HepG2 (cell line): ENCODE measurements at regions not wholly inside any gene's neighbourhood (a gene's known extent, or its start where the extent isn't known, plus 50 kb on each side); places are given as distances from the start of the nearest gene placed in this dataset.

Source experiments
- ATAC-seq: fragments of 200-7000 bp; cut with Tn5 transposase; 3 replicates; pipeline ENCODE4 v1.9.1; 2020; ENCODE audit warnings: mild to moderate bottlenecking, moderate library complexity
- BruUV-seq: library from RNA; stranded (reverse); fragments of 400-500 nt; replicated peaks from 2 replicates; lab custom pipeline; 2021; lab: Mats Ljungman, UMichigan
- CTCF ChIA-PET: fragments of 300-600 bp; formaldehyde crosslinking; extraction: SDS; loops from one replicate; lab custom pipeline; 2021; ENCODE audit warnings: low total read pairs, inconsistent platforms, low intra/inter-chr PET ratio; lab: Yijun Ruan, JAX
- POLR2A ChIA-PET: fragments of 350-600 bp; sonication (Branson Sonifier 250); formaldehyde crosslinking; loops from one replicate; lab custom pipeline; 2020; ENCODE audit warnings: antibody characterized with exemption, inconsistent platforms; lab: Yijun Ruan, JAX
- DNase-seq: peaks from one replicate; pipeline ENCODE4 v3.0.0-alpha.2; 2015; ENCODE audit warnings: low spot score
- FAIRE-seq: peaks from 3 replicates; lab custom pipeline; 2011; peaks lifted over from hg19 to GRCh38; lab: Jason Lieb, UNC
- H2AFZ ChIP-seq: one replicate; pipeline ENCODE4 v1.6.1; 2011; ENCODE audit warnings: low read length, inconsistent platforms
- H3K27ac ChIP-seq: fragments of 300-600 bp; 3 replicates; pipeline ENCODE4 v1.8.0; 2011; ENCODE audit warnings: mixed run types, mild to moderate bottlenecking, mixed read lengths, low read length, inconsistent platforms; ENCODE audit not compliant: insufficient read depth; ENCODE audit errors: extremely low read length
- H3K27me3 ChIP-seq, 2 experiments: fragments of 200-600 bp in 1 of 2; 2 replicates in 1 of 2; 3 replicates in 1 of 2; pipeline versions ENCODE4 v1.6.0 to v1.8.0; 2011; ENCODE audit warnings: low read length in 2 of 2, mild to moderate bottlenecking in 2 of 2, moderate library complexity in 2 of 2, inconsistent platforms in 1 of 2; ENCODE audit not compliant: insufficient read depth in 2 of 2, control insufficient read depth in 1 of 2
- H3K36me3 ChIP-seq, 2 experiments: fragments of 200-600 bp in 1 of 2; replicated peaks in 1 of 2; 2 replicates in 1 of 2; 3 replicates in 1 of 2; pipeline versions ENCODE4 v1.5.1 to v1.8.0; 2011; ENCODE audit warnings: low read length in 2 of 2, inconsistent platforms in 1 of 2; ENCODE audit not compliant: insufficient read depth in 2 of 2, control insufficient read depth in 1 of 2
- H3K4me1 ChIP-seq: 2 replicates; pipeline ENCODE4 v1.5.1; 2012; ENCODE audit warnings: low read length, inconsistent platforms; ENCODE audit not compliant: insufficient read depth
- H3K4me2 ChIP-seq: 2 replicates; pipeline ENCODE4 v1.6.0; 2011; ENCODE audit warnings: low read depth, low read length, inconsistent platforms
- H3K4me3 ChIP-seq, 3 experiments: fragments of 200-600 bp in 1 of 3; sonication (generic), shearing (Covaris generic) in 1 of 3; replicated peaks in 1 of 3; 2 replicates each; pipeline ENCODE4 v1.5.1; 2011 to 2016; ENCODE audit warnings: low read length in 3 of 3, inconsistent platforms in 2 of 3, low read depth in 2 of 3, mild to moderate bottlenecking in 2 of 3, control low read depth in 1 of 3, mixed read lengths in 1 of 3; ENCODE audit not compliant: insufficient read depth in 1 of 3
- H3K79me2 ChIP-seq: one replicate; pipeline ENCODE4 v1.6.1; 2011; ENCODE audit warnings: low read length, inconsistent platforms; ENCODE audit not compliant: insufficient read depth
- H3K9ac ChIP-seq: 2 replicates; pipeline ENCODE4 v1.6.0; 2011; ENCODE audit warnings: mild to moderate bottlenecking, low read depth, low read length, inconsistent platforms; ENCODE audit not compliant: insufficient read depth
- H3K9me3 ChIP-seq: 2 replicates; pipeline ENCODE4 v1.5.1; 2012; ENCODE audit warnings: mild to moderate bottlenecking, low read length
- H4K20me1 ChIP-seq: 2 replicates; pipeline ENCODE4 v1.6.0; 2011; ENCODE audit warnings: inconsistent platforms, mild to moderate bottlenecking, low read length, moderate library complexity; ENCODE audit not compliant: insufficient read depth
- CSRNP2 ChIP-seq: sonication (generic); formaldehyde crosslinking; conservative IDR thresholded peaks from 2 replicates; pipeline ENCODE4 v1.8.0; 2022; ENCODE audit warnings: low read depth, missing genetic modification reagents
- FOSL1 ChIP-seq: sonication (generic); formaldehyde crosslinking; IDR thresholded peaks from 2 replicates; pipeline ENCODE4 v1.9.0; 2021; ENCODE audit warnings: missing genetic modification reagents, borderline replicate concordance
- JUNB ChIP-seq: sonication (generic); formaldehyde crosslinking; IDR thresholded peaks from 2 replicates; pipeline ENCODE4 v1.8.0; 2022; ENCODE audit warnings: missing genetic modification reagents, mild to moderate bottlenecking, borderline replicate concordance
- LRRFIP1 ChIP-seq: sonication (generic); formaldehyde crosslinking; conservative IDR thresholded peaks from 2 replicates; pipeline ENCODE4 v1.4.0; 2020; ENCODE audit warnings: missing genetic modification reagents
- NKX3-1 ChIP-seq: sonication (generic); formaldehyde crosslinking; IDR thresholded peaks from 2 replicates; pipeline ENCODE4 v1.5.0; 2020; ENCODE audit warnings: missing genetic modification reagents
- NPAS2 ChIP-seq: sonication (generic); formaldehyde crosslinking; IDR thresholded peaks from 2 replicates; pipeline ENCODE4 v1.8.0; 2022; ENCODE audit warnings: mild to moderate bottlenecking, missing genetic modification reagents, borderline replicate concordance
- RAD21 ChIP-seq: fragments of 450-650 bp; formaldehyde crosslinking; IDR thresholded peaks from 2 replicates; pipeline ENCODE4 v1.5.0; 2020; ENCODE audit warnings: mild to moderate bottlenecking
- RORA ChIP-seq: sonication (generic); formaldehyde crosslinking; IDR thresholded peaks from 2 replicates; pipeline ENCODE4 v1.5.0; 2020; ENCODE audit warnings: mild to moderate bottlenecking, missing genetic modification reagents, moderate library complexity
- SYNCRIP ChIP-seq: fragments of 200-400 bp; formaldehyde crosslinking; IDR thresholded peaks from 2 replicates; pipeline ENCODE4 v1.6.1; 2018; ENCODE audit warnings: mild to moderate bottlenecking, low read depth, low read length; ENCODE audit not compliant: insufficient read depth
- ZBTB8A ChIP-seq: sonication (generic); formaldehyde crosslinking; IDR thresholded peaks from 2 replicates; pipeline ENCODE4 v1.4.0; 2020; ENCODE audit warnings: mild to moderate bottlenecking, low read depth, missing genetic modification reagents, borderline replicate concordance
- ZFP91 ChIP-seq: sonication (generic); formaldehyde crosslinking; IDR thresholded peaks from 2 replicates; pipeline ENCODE4 v1.9.0; 2022; ENCODE audit warnings: missing genetic modification reagents, mild to moderate bottlenecking, borderline replicate concordance
- ZNF510 ChIP-seq: sonication (generic); formaldehyde crosslinking; IDR thresholded peaks from 2 replicates; pipeline ENCODE4 v1.4.0; 2020; ENCODE audit warnings: low read depth, mild to moderate bottlenecking, missing genetic modification reagents
- ZNF562 ChIP-seq: sonication (generic); formaldehyde crosslinking; IDR thresholded peaks from 2 replicates; pipeline ENCODE4 v1.8.0; 2022; ENCODE audit warnings: missing genetic modification reagents, borderline replicate concordance
- ZUFSP ChIP-seq: sonication (generic); formaldehyde crosslinking; IDR thresholded peaks from 2 replicates; pipeline ENCODE4 v1.9.0; 2021; ENCODE audit warnings: missing genetic modification reagents, mild to moderate bottlenecking, borderline replicate concordance
- WGBS: methylation state at CpG from one replicate; pipeline ENCODE4 v1.1.6; 2017; ENCODE audit warnings: low lambda C conversion rate; 5-methylcytosine and 5-hydroxymethylcytosine counted together
- in situ Hi-C: cut with HindIII; loops from 2 replicates; pipeline ENCODE4 v1.10.0; 2017; ENCODE audit warnings: low pct_unique_long_range_greater_than_20kb; ENCODE audit not compliant: extremely low pct_ligation_motif_present
- intact Hi-C: fragments of 100-400 bp; cut with micrococcal nuclease; formaldehyde crosslinking; loops from one replicate; pipeline ENCODE4 v1.10.0; 2022; ENCODE audit not compliant: unreplicated experiment

GRCh38 chr6:19332806-19333460 is 504.2 kb upstream of the ID4 start (continued):
- TF ChIP-seq LRRFIP1 (CRISPR knock-in tag) (no peak), RAD21 (CRISPR knock-in tag) (no peak), CSRNP2 (CRISPR knock-in tag) (no peak), ZNF510 (CRISPR knock-in tag) (no peak), ZNF562 (CRISPR knock-in tag) (no peak), ZBTB8A (CRISPR knock-in tag) (no peak), NPAS2 (no peak), SYNCRIP (no peak), RORA (CRISPR knock-in tag) (no peak)

- Histone ChIP-seq H2AFZ (no peak overlapping the region), H3K4me3 (no peak overlapping the region), H3K27me3 (no peaks in the 10 kb centered on the region), H3K4me2 (no peak overlapping the region), H3K36me3 (no peaks in the 10 kb centered on the region), H4K20me1 (no peaks in the 10 kb centered on the region), H3K4me1 (no peaks in the 10 kb centered on the region), H3K9ac (no peak overlapping the region), H3K27ac (no peak overlapping the region), H3K79me2 (no peaks in the 10 kb centered on the region), H3K9me3 (peaks cover 40% of the 10 kb centered on the region)
- CTCF ChIA-PET: no interaction called here
- ATAC-seq (no peak), FAIRE-seq (no peak), DNase-seq (no peak)
- intact Hi-C loops (no loop called here), in situ Hi-C loops (no loop called here)
- POLR2A ChIA-PET: no interaction called here
- BruUV-seq: no TSS peak
- WGBS: 7% methylated on average over 3 of the region's 3 CpGs
- TF ChIP-seq FOSL1 (CRISPR knock-in tag) (no peak), JUNB (CRISPR knock-in tag) (no peak), ZUFSP (CRISPR knock-in tag) (no peak), ZFP91 (CRISPR knock-in tag) (no peak), NKX3-1 (no peak)
Observed at GRCh38 chr6:19333936-19334335, 503.2 kb upstream of the ID4 start.
